ENCODE measurements at regions not wholly inside any gene's neighbourhood (a gene's known extent, or its start where the extent isn't known, plus 50 kb on each side); places are given as distances from the start of the nearest gene placed in this dataset.

DNA sequence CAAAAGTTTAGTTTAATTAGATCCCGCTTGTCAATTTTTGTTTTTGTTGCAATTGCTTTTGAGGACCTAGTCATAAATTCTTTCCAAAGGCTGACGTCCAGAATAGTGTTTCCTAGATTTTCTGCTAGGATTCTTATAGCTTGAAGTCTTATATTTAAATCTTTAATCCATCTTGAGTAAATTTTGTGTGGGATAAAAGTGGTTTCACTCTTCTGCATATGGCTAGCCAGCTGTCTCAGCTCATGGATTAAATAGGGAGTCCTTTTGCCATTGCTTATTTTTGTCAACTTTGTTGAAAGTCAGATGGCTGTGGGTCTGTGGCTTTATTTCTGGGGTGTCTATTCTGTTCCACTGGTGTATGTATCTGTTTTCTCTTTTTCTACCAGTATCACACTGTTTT, 801.3 kb upstream of the ADGRL4 start:
- TF ChIP-seq, protein P1, sequence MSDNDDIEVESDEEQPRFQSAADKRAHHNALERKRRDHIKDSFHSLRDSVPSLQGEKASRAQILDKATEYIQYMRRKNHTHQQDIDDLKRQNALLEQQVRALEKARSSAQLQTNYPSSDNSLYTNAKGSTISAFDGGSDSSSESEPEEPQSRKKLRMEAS (IDR thresholded peaks at IDR 0.05): no peak
- no peak for TF ChIP-seq EP300 (IDR thresholded peaks at IDR 0.05; ENCODE audit: borderline replicate concordance)
- TF ChIP-seq, protein P2, sequence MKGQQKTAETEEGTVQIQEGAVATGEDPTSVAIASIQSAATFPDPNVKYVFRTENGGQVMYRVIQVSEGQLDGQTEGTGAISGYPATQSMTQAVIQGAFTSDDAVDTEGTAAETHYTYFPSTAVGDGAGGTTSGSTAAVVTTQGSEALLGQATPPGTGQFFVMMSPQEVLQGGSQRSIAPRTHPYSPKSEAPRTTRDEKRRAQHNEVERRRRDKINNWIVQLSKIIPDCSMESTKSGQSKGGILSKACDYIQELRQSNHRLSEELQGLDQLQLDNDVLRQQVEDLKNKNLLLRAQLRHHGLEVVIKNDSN (IDR thresholded peaks at IDR 0.05): no peak
- TF ChIP-seq ZBTB7A (IDR thresholded peaks at IDR 0.05; ENCODE audit: low read depth): no peak
- TF ChIP-seq YY1 (IDR thresholded peaks at IDR 0.05; ENCODE audit: low read depth): no peak
- no peak for TF ChIP-seq CEBPB (IDR thresholded peaks at IDR 0.05)
- no peak for TF ChIP-seq CREB1 (IDR thresholded peaks at IDR 0.05; ENCODE audit: low read depth)
- no peak for TF ChIP-seq NFIC (IDR thresholded peaks at IDR 0.05)

- TF ChIP-seq, protein P2 (IDR thresholded peaks at IDR 0.05): no peak
- TF ChIP-seq CEBPB (IDR thresholded peaks at IDR 0.05): no peak
- no peak for TF ChIP-seq EP300 (IDR thresholded peaks at IDR 0.05; ENCODE audit: borderline replicate concordance)
- no peak for TF ChIP-seq TCF12 (IDR thresholded peaks at IDR 0.05; ENCODE audit: low read depth)
- TF ChIP-seq, protein P3, sequence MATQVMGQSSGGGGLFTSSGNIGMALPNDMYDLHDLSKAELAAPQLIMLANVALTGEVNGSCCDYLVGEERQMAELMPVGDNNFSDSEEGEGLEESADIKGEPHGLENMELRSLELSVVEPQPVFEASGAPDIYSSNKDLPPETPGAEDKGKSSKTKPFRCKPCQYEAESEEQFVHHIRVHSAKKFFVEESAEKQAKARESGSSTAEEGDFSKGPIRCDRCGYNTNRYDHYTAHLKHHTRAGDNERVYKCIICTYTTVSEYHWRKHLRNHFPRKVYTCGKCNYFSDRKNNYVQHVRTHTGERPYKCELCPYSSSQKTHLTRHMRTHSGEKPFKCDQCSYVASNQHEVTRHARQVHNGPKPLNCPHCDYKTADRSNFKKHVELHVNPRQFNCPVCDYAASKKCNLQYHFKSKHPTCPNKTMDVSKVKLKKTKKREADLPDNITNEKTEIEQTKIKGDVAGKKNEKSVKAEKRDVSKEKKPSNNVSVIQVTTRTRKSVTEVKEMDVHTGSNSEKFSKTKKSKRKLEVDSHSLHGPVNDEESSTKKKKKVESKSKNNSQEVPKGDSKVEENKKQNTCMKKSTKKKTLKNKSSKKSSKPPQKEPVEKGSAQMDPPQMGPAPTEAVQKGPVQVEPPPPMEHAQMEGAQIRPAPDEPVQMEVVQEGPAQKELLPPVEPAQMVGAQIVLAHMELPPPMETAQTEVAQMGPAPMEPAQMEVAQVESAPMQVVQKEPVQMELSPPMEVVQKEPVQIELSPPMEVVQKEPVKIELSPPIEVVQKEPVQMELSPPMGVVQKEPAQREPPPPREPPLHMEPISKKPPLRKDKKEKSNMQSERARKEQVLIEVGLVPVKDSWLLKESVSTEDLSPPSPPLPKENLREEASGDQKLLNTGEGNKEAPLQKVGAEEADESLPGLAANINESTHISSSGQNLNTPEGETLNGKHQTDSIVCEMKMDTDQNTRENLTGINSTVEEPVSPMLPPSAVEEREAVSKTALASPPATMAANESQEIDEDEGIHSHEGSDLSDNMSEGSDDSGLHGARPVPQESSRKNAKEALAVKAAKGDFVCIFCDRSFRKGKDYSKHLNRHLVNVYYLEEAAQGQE (IDR thresholded peaks at IDR 0.05; ENCODE audit: low read depth): no peak
- TF ChIP-seq EGR1 (IDR thresholded peaks at IDR 0.05): no peak
- no peak for TF ChIP-seq TAF1 (IDR thresholded peaks at IDR 0.05; ENCODE audit: low read depth)
- TF ChIP-seq CREB1 (IDR thresholded peaks at IDR 0.05; ENCODE audit: low read depth): no peak
- no peak for TF ChIP-seq YY1 (IDR thresholded peaks at IDR 0.05; ENCODE audit: low read depth)
- TF ChIP-seq, protein P1 (IDR thresholded peaks at IDR 0.05): no peak
- no peak for TF ChIP-seq ZBTB7A (IDR thresholded peaks at IDR 0.05; ENCODE audit: low read depth)
These were observed 791.0 kb upstream of the ADGRL4 start for GRCh38 chr1:79797487-79797886.

DNA sequence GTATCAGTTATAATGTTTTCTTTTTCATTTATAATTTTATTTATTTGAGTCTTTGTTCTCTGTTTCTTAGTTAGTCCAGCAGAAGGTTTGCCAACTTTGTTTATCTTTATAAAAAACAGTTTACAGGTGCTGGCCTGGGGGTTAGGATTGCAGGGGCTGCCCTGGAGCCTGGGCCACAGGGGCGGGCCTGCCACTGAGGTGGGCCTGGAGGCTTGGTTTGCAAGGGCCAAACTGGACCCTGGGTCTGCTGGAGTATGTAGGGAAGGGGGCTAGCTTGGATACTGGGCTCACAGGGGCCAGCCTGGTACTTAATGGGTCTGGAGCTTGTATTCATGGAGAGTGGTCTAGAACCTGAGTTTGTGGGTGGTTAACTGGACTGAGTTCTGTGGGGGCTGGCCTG, 789.9 kb upstream of the ADGRL4 start:
- TF ChIP-seq RAD21 (IDR thresholded peaks at IDR 0.05; ENCODE audit: low read depth): no peak
- TF ChIP-seq, protein P3 (IDR thresholded peaks at IDR 0.05; ENCODE audit: low read depth): no peak
- no peak for TF ChIP-seq NFIC (IDR thresholded peaks at IDR 0.05)
- TF ChIP-seq TCF12 (IDR thresholded peaks at IDR 0.05; ENCODE audit: low read depth): no peak
- TF ChIP-seq, protein P1 (IDR thresholded peaks at IDR 0.05): no peak
- TF ChIP-seq, protein P2 (IDR thresholded peaks at IDR 0.05): no peak
- TF ChIP-seq EGR1 (IDR thresholded peaks at IDR 0.05): no peak
- TF ChIP-seq TEAD4 (IDR thresholded peaks at IDR 0.05): no peak
- TF ChIP-seq TAF1 (IDR thresholded peaks at IDR 0.05; ENCODE audit: low read depth): no peak

DNA sequence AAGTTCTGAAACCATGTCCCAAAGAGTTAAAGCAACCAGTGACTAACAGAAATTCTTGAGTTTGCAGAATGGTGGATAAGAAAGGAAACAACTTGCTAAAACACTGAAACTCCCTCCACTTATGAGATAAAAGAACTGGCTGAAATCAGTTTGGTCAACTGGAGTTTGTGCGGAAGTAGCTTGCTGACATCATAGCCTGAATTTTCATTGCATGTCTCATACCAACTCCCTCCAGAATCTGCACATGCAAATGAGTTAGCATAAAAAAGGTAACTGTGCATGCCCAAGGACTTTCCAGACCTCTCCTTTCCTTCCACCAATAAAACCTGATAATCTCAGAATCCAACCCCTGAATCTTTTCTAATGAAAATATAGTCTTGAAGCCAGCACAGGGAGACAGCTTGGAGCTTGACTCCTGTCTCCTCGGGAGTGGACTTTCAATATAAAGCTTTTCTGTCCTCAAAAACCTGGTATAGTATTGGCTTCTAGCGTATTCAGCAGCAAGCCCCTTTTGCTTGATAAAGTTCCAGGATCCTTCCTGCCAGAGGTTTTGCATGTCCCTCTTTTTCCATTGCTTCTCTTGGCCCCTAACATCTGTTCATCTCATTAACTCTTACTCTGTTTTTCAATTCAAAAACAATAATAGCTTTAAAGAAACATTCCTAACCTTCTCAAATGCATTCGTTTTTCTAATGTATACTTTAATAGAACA, 785.8 kb upstream of the ADGRL4 start:
- TF ChIP-seq NFIC (IDR thresholded peaks at IDR 0.05) (no peak), ZBTB7A (IDR thresholded peaks at IDR 0.05; ENCODE audit: low read depth) (no peak), TEAD4 (IDR thresholded peaks at IDR 0.05) (no peak), TAF1 (IDR thresholded peaks at IDR 0.05; ENCODE audit: low read depth) (no peak), TCF12 (IDR thresholded peaks at IDR 0.05; ENCODE audit: low read depth) (no peak), EP300 (IDR thresholded peaks at IDR 0.05; ENCODE audit: borderline replicate concordance) (no peak), RAD21 (IDR thresholded peaks at IDR 0.05; ENCODE audit: low read depth) (no peak), CEBPB (IDR thresholded peaks at IDR 0.05) (no peak), YY1 (IDR thresholded peaks at IDR 0.05; ENCODE audit: low read depth) (no peak), CREB1 (IDR thresholded peaks at IDR 0.05; ENCODE audit: low read depth) (no peak), FOXM1 (IDR thresholded peaks at IDR 0.05; ENCODE audit: borderline replicate concordance, low read depth) (no peak), EGR1 (IDR thresholded peaks at IDR 0.05) (no peak)
- TF ChIP-seq, protein P3 (IDR thresholded peaks at IDR 0.05; ENCODE audit: low read depth): no peak
- TF ChIP-seq, protein P1 (IDR thresholded peaks at IDR 0.05): no peak
- TF ChIP-seq, protein P2 (IDR thresholded peaks at IDR 0.05): no peak
